Suppressor macrophage (primary cell): ENCODE measurements at regions not wholly inside any gene's neighbourhood (a gene's known extent, or its start where the extent isn't known, plus 50 kb on each side); places are given as distances from the start of the nearest gene placed in this dataset.
A peak's percentile ranks its signal among the peaks of the same experiment; 100 is the strongest.
"Not testable (repeated sequence)": the region's sequence is repeated elsewhere in the genome, so short reads cannot be mapped to it uniquely, and the experiment has no call there.

Source experiments
- DNase-seq, 4 experiments: peaks; one replicate each; pipeline ENCODE4 v3.0.0-alpha.2; 2020 to 2022

DNA sequence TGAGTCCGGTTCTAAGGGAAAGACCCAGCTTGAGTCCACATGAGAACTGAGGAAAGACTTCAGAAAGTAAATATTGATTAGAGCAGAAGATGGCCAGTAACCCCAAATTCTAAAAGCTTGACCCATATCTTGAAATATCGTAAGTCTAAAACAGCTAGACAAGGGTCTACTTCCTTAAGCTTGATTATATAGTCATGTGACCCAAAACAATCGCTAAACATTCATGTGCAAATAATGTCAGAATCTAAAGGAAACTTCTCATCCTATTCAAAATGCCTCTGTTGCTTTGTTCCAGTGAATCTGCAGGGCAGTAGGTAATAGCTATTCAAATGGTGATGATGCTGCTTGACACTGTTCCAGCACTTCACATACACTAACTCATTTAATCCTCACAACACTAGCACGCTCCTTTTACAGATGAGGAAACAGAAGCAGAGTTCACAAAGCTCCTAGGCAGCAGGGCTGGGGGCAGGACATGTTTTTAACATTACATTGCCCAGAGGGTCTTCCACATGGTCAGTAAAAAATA is 52.6 kb downstream of the TCF20 start:
- DNase-seq, result no peak

DNA sequence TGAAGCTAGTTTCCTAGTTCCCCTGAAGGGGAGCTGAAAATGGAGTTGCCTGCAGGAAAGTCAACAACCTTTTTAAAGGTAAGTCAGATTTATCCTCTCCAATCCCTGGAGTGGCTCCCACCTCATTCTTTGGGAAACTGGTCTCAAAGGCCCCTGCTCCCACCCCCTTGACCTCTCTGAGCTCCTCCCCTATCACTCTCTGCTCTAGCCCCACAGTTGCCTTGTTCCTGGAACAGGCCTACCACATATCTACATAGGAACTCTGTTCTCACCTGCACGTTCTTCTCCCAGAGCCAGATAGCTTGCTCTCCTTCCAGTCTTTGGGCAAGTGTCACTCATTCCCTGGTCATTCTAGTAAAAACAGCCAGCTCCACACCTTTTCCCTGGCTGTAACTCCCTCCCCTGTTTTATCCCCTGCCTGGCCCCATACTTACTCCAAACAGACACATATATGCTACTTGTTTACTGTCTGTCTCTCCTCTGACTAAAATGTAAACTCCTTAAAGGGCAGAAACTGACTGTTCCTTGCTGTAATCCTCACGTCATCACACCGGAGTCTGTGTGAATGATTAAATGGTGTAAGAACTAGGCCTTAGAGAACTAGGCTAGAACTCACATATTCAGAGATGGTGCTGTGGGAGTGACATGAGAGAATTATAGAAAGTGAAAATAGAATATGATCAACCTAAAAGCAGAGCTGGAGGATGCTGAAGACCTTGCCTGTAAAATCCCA is 53.3 kb downstream of the TCF20 start:
- no peak for DNase-seq

DNA sequence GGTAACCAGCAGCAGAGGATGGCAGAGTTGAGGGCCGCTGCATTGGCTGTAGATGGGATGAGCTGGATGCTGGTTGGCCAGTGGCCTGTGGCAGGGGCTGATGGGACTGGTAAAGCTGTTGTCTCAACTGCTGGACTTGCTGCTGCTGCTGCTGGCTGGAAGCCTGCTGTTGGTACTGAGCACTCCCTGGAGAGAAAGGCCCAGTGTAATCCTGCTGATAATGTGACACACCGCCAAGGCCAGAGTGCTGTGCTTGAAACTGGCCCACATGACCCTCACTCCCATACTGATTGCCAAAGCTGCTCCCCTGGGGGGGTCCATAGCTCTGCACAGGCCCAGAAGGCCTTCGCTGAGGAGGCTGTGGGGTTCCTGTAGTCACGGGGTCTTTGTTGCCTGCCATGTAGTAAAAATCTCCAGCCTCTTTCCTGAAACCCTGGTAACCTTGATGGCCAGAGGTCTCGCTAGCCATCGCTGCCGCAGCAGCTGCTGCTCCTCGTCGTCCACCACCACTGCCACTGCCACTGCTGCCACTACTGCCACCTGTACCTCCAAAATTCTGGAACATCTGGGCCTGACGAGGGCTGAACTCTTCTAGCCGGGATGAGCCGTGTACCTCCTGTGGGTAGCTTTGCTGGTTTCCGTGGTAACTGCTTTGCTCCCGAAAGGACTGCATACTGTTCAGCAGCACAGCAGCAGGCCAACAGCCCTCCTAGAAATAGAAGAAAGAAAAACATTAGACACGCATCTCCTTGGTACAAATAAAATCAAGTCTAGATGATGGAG is 55.6 kb downstream of the TCF20 start:
- no peak for DNase-seq

GRCh38 chr22:42208362-42208761 is 62.1 kb downstream of the TCF20 start:
- no peak for DNase-seq

DNA sequence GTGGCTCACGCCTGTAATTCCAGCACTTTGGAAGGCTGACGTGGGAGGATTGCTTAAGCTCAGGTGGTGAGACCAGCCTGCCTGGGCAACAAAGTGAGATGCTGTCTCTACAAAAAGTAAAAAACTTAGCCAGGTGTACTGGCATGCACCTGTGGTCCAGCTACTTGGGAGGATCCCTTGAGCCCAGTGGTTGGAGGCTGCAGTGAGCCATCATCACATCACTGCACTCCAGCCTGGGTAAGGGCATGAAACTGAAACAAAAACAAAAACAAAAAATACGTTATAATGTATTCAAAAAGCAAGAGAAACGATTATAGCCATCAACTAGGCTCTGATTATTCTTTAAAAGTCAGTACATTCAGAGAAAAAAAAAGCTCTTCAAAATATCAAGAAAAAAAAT is 62.5 kb downstream of the TCF20 start:
- DNase-seq, result no peak

DNA sequence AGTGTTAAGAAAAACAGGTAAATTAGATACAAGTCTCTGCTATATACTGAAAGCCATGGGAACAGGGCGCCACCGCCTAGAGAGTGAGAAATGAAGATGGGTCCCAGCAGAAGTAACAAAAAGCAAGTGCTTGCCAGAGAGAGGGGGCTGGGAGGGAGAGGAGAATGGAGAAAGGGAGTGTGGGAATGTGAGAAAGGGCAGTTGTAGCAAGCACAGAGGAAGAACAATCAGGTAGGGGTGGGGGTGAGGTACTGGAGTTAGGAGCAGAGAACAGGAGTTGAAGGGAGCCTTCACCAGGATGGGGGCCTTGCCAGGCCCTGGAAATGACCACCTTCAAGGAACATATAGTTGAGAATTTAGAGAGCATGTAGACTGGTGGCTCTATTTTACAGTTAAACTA is 66.8 kb downstream of the TCF20 start:
- DNase-seq, result no peak

DNA sequence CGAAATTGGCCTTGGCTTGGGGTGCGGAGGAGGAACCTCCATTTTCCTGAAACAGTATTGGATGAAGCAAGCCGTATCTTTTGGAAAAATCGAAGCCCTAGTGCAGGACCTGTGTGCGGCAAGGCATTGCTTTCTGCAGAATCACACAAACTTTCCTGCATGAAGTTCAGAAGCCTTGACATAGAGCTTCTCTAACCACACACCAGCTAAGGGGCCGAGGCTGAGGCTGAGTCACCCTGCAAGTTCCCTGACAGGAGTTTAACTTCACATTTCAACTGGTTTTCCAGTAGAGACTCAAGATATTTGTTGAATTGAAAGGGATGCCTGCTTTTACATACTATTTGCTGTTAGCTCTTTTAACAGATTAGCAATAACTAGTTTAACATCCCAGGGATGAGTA is 67.8 kb downstream of the TCF20 start:
- DNase-seq, result peak; percentile 44 to 72 (median 67)

DNA sequence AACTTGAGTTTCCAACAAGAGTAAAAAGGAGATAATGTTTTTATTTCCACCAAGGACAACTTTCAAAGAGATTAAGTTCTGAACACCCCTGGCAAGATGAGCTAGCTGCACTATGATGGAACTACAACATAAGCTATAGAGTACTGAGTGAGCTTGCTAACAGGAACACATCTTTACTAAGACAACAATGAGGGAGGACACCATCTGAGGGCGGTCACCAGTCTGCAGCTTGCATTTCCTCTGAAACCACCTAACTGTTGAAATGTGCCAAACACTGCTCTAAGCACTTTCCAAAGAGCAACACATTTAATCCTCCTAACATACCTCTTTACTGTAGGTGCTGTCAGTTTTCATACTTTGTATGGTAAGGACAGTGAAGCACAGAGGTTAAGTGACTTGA is 68.4 kb downstream of the TCF20 start:
- DNase-seq, result peak; percentile 15 to 53 (median 42)

- no peak for DNase-seq
Measured at GRCh38 chr22:42199025-42199424, 68.4 kb upstream of the CYP2D6 start.

DNA sequence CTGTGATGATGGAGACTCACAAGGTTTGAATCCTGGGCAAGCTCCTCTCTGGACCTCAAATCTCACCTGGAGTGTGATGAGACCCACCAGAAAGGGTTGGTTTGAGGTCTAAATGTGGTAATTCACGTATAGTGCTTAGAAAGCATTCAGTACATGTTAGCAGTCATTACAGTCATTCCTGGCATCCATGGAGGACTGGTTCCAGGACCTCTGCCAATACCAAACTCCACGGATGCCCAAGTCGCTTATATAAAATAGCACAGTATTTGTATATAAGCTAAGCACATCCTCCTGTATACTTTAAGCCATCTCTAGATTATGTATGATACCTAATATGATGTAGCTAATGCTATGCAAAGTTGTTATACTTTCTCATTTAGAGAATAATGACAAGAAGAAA is 67.6 kb upstream of the CYP2D6 start:
- no peak for DNase-seq

GRCh38 chr22:42196454-42196853 is 65.8 kb upstream of the CYP2D6 start:
- DNase-seq, result no peak

DNA sequence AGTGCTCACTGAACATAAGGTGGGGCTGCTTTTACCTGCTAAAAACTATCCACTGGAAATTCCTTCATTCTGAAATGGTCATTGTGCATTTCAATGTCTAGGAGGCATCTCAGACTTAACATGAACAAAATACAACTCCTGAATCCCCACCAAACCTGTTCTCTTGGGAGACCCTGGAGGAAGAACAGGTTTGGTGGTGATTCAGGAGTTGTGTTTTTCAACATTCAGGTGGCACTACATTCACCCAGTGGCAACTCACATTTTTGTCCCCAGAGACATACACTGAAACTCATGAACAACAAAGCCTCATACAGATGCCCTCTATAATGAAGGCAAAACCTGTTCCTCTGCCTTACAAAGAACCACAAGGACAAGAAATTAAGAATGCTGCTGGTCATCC is 64.3 kb upstream of the CYP2D6 start:
- no peak for DNase-seq

DNA sequence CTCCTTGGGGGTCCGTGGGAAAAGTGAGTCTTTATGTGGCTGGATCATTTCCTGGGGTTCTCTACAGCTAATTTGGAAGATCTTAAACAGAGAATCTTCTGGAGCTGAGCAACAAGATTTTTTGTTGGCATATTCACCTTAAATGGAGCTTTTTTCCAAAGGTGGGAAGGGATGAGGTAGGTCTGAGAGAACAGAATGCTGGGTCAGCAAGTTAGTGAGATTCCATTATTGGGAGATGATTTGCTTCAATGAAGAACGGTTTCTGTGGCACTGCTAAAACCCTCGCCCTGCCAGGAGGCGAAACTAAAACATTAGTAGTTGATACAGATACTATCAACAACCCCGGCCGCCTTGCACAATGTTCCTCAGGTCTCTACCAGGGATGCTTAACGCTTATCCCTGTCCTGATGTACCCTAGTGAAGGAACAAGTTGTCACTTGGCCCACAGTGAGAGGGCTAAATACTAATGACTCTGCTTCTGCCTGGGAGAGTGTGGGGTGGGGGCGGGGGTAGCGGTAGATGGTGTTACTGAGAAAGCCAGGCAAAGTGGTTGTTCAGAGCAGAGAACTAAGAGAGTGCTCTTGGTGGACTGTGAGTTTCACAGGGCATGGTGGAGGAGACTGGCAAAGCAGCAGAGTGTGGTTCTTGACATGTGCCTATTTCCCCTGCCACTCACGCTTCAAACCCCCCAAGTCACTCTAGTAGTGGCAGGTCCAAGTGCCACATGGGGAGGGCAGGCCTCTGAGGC is 63.7 kb upstream of the CYP2D6 start:
- no peak for DNase-seq

DNA sequence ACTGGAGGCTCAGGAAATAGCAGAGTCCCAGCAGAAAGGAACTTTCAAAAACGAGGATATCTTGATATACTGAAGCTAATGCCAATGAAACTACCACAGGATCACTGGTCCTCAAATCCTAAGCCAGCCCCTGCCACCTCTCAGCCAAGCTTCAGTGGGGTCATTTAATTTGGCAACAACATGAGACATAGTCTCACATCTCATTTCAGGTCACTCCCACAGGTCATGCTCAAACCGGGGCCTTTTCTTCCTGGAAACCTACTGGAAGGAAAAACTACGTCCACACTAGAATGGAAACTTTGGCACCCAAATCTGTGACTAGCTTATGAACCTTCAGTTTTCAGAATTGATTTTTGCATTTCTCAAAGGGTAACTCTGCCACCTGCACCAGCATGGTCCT is 61.9 kb upstream of the CYP2D6 start:
- DNase-seq, result no peak

GRCh38 chr22:42190274-42190673 is 59.7 kb upstream of the CYP2D6 start:
- no peak for DNase-seq

- DNase-seq, result no peak
Measured at GRCh38 chr22:42189761-42190160, 59.2 kb upstream of the CYP2D6 start.

DNA sequence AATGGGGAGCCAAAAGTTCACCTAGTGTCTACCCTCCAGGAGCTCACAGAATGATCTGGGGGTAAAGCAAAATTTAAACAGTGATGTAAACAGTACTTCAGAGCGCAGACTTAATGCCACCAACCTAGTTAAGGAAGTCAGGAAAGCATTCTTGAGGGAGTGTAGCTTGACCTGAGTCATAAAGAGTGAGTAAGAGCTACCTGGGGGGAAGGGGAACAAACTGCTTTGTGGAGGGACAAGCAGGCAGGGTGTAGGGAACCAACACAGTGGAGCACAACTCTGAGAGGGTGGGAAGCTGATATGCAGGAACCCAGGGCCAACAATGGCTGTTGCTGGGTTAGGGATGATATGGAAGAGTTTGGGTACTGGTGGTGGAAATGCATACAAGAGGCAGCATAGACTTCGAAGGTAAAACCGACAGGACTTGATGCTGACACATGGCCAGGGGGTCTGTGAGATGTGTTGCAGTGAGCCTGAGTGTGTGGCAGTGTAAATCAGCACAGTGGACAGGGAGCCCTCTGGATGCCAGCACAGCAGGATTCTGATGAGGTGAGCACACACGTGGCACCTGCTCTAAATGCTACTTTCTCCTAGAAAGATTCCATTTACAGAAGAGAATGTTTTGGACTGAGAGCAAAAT is 58.3 kb upstream of the CYP2D6 start:
- DNase-seq, result no peak

GRCh38 chr22:42187646-42188045 is 57.0 kb upstream of the CYP2D6 start:
- DNase-seq, result no peak

DNA sequence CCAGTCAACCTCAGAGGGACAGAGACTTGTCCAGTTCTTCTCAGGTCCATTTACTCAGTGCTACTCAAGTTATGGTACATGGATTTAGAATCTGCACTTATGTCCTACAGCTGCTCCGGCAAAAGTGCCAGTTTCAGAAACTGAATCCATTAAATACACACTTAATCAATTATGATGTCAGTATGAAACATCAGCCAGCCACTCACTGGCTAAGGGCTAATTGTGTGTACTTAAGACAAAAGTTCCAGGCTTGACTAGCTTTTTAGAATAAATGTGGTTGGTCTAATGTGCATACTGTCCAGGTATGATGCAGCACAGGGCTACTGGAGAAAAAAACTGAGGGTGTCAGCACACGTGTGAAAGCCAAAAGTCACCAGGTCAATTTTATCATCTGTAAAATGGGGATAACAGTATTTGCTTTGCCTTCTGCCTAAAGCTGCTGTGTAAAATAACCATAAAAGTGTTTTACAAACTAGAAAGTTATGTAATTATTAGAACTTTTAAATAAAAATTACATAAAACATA is 55.4 kb upstream of the CYP2D6 start:
- no peak for DNase-seq

DNA sequence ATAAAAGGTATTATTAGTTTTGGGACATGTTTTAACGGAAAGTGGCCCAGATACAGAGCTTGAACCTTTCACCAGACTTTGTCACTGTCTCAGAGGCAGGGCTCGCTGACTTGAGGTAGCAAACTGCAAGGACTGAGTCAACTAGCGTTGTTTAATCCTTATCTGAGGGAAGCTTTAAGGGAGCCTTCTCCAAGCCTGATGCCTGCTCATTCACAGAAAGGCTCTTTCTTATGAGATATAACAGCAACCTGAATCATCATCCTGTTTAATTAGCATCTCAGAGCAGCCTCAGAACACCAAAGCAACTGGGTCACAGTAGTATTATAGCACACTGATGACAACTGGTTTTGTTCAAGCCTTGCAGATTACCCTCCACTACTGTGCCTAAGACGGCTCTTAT is 54.2 kb upstream of the CYP2D6 start:
- no peak for DNase-seq

- DNase-seq, result not testable (repeated sequence)
Measured at GRCh38 chr22:42183461-42184059, 53.0 kb upstream of the CYP2D6 start.

- DNase-seq, result no peak
Measured at GRCh38 chr22:42180349-42180842, 49.8 kb upstream of the CYP2D6 start.
